PFSK-1 (cell line): ENCODE measurements at regions not wholly inside any gene's neighbourhood (a gene's known extent, or its start where the extent isn't known, plus 50 kb on each side); places are given as distances from the start of the nearest gene placed in this dataset.

Experiments used
- POLR2AphosphoS5 ChIP-seq: IDR thresholded peaks from 2 replicates; pipeline ENCODE4 v1.6.1; 2012; ENCODE audit warnings: low read depth, mild to moderate bottlenecking, control low read depth, low read length, moderate library complexity
- TF ChIP-seq, protein P1 (sequence below), 2 experiments: IDR thresholded peaks; 2 replicates each; pipeline versions ENCODE4 v1.6.1 to v1.8.0; 2011 to 2012; ENCODE audit warnings: low read depth in 2 of 2, low read length in 2 of 2, control low read depth in 1 of 2, inconsistent platforms in 1 of 2, mild to moderate bottlenecking in 1 of 2, moderate library complexity in 1 of 2; ENCODE audit not compliant: insufficient read depth in 1 of 2

DNA sequence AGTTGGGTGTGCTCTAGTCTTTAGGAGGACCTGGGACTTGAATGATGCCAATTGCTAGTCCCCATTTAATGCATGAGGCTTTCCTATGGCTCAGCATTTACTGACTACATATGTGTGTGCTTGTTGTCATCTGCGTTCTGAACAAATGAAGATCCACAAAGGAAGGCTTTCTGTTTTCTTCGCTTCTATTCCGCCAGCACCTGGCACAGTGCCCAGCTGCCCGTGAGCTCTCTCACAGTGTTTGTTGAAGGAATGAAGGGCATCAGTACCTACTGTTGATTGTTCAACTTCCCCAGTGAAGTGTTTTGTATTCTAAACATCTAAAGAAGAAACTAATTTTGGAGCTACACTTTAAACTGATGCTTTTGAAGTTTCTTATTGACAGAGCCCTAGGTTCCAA is 122.4 kb upstream of the LINC00305 start:
- TF ChIP-seq POLR2AphosphoS5 = no peak
- TF ChIP-seq, protein P1, sequence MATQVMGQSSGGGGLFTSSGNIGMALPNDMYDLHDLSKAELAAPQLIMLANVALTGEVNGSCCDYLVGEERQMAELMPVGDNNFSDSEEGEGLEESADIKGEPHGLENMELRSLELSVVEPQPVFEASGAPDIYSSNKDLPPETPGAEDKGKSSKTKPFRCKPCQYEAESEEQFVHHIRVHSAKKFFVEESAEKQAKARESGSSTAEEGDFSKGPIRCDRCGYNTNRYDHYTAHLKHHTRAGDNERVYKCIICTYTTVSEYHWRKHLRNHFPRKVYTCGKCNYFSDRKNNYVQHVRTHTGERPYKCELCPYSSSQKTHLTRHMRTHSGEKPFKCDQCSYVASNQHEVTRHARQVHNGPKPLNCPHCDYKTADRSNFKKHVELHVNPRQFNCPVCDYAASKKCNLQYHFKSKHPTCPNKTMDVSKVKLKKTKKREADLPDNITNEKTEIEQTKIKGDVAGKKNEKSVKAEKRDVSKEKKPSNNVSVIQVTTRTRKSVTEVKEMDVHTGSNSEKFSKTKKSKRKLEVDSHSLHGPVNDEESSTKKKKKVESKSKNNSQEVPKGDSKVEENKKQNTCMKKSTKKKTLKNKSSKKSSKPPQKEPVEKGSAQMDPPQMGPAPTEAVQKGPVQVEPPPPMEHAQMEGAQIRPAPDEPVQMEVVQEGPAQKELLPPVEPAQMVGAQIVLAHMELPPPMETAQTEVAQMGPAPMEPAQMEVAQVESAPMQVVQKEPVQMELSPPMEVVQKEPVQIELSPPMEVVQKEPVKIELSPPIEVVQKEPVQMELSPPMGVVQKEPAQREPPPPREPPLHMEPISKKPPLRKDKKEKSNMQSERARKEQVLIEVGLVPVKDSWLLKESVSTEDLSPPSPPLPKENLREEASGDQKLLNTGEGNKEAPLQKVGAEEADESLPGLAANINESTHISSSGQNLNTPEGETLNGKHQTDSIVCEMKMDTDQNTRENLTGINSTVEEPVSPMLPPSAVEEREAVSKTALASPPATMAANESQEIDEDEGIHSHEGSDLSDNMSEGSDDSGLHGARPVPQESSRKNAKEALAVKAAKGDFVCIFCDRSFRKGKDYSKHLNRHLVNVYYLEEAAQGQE (IDR thresholded peaks at IDR 0.05; ENCODE audit: insufficient read depth in 1 of 2, low read depth in 2 of 2, low read length in 2 of 2) = no peak
